Erythroblast (primary cell): ENCODE measurements at regions not wholly inside any gene's neighbourhood (a gene's known extent, or its start where the extent isn't known, plus 50 kb on each side); places are given as distances from the start of the nearest gene placed in this dataset.

Experiments
- GATA1 ChIP-seq: IDR thresholded peaks from 2 replicates; pipeline ENCODE4 v1.6.1; 2011; ENCODE audit warnings: low read depth, mild to moderate bottlenecking, control low read depth, low read length, moderate library complexity
- POLR2A ChIP-seq: IDR thresholded peaks from 2 replicates; pipeline ENCODE4 v1.6.1; 2011; ENCODE audit warnings: mild to moderate bottlenecking, low read length

GRCh38 chr12:125687403-125687802 lies 622.2 kb downstream of the AACS start:
- TF ChIP-seq POLR2A, result no peak
- TF ChIP-seq GATA1, result no peak
